ENCODE measurements at regions not wholly inside any gene's neighbourhood (a gene's known extent, or its start where the extent isn't known, plus 50 kb on each side); places are given as distances from the start of the nearest gene placed in this dataset.

- no peak for TF ChIP-seq TCF7 (CRISPR knock-in tag; IDR thresholded peaks at IDR 0.05; ENCODE audit: low read depth)
- no peak for TF ChIP-seq ARID4B (CRISPR knock-in tag; IDR thresholded peaks at IDR 0.05; ENCODE audit: borderline replicate concordance)
- no peak for TF ChIP-seq NFATC4 (CRISPR knock-in tag; IDR thresholded peaks at IDR 0.05)
- TF ChIP-seq MAX (CRISPR knock-in tag; IDR thresholded peaks at IDR 0.05), result no peak
- TF ChIP-seq AFF4 (CRISPR knock-in tag; IDR thresholded peaks at IDR 0.05; ENCODE audit: borderline replicate concordance), result no peak
- TF ChIP-seq ZNF423 (CRISPR knock-in tag; IDR thresholded peaks at IDR 0.05), result no peak
- TF ChIP-seq CTCF (IDR thresholded peaks at IDR 0.05), result no peak
Observed at GRCh38 chr14:34003082-34003668, 52.3 kb upstream of the EGLN3 start.
